Muscle of back (tissue), 3 donors: ENCODE measurements at regions not wholly inside any gene's neighbourhood (a gene's known extent, or its start where the extent isn't known, plus 50 kb on each side); places are given as distances from the start of the nearest gene placed in this dataset.
A peak's percentile ranks its signal among the peaks of the same experiment; 100 is the strongest.
"Not testable (repeated sequence)": the region's sequence is repeated elsewhere in the genome, so short reads cannot be mapped to it uniquely, and the experiment has no call there.

Source experiments
- DNase-seq, 3 donors: peaks; one replicate each; pipeline versions ENCODE4 v3.0.0 to v3.0.0-alpha.2; 2013

GRCh38 chr12:71299541-71300376, 139.8 kb upstream of the LGR5 start:
- DNase-seq, result no peak

DNA sequence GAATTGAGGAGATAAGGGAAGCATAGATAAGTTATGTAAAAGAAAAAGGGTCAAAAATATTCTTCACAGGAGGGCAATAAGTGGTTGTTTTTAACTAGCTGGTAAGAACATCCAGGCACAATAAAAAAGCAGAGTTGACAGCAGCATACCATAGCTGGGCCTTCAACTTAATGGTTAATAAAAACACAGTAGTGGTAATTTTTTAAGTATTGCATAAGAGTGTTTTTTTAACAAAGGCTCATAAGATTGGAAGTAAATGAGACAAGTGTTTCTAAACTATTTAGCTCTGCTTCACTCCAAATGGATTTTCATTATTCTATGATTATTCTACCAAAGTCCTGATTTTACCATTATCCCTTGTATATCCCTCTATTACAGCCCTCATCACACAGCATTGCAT, 140.1 kb upstream of the TSPAN8 start:
- no peak for DNase-seq

DNA sequence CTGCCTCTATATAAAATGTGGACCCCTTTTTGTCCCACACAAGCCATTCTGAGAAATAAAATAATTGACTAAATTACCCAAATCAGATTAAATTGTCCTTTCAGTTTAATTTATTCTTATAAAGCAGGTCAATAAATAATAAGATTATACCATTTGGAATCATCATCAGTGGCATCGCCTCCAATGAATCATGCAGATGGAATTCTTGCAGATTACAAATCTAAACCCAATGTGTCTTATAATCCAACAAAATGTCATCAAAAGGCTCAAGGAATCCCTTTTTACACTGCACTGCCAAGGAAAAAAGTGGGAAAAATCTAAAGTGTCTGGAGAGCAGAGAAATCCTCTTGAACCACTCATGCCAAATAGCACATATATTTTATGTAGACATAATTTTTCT, 138.2 kb upstream of the TSPAN8 start:
- peak in 2 of 3 donors; percentile 21 to 76 for DNase-seq

- no peak for DNase-seq
These were observed 133.9 kb upstream of the TSPAN8 start for GRCh38 chr12:71291746-71292145.

DNA sequence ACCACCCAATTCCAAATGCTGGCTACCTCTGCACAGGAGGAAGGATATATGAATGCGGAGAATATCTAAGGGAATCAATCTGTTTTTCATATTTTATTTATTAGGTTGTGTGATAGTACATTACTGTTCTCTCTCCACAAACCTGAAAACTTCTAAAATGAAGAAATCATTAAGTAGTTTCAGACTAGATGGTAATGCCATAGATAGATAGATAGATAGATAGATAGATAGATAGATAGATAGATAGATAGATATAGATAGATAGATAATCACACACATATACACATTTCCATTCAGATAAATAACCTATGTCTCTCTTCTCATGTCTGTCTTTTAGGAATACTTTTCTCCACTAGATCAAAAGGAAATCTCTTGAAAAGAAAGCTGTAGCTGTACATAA, 126.1 kb upstream of the TSPAN8 start:
- DNase-seq, result no peak

- no peak for DNase-seq
These were observed 125.1 kb upstream of the TSPAN8 start for GRCh38 chr12:71282925-71283324.

- DNase-seq, result no peak
These were observed 124.2 kb upstream of the TSPAN8 start for GRCh38 chr12:71282020-71282419.

DNA sequence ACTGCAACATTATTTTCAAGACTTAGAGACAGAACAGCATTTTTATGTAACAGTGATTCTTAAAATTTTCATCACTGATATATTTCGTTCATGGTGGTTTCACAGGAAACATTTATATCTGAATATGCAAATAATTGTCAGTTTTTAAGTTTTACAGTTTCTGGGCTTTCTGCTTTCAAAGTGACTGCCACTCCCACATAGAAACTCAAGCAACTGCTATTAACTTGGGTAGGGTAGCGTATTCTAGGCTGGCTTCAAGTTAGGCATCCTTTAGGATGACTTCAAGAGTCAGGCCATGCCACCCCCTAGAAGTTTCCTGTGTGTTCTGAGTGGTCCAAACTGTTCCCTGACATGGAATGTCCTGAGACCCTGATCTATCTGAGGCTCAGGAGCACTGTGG, 123.6 kb upstream of the TSPAN8 start:
- DNase-seq, result no peak

- DNase-seq, result no peak
These were observed 120.1 kb upstream of the TSPAN8 start for GRCh38 chr12:71277866-71278265.

- peak; percentile 57 to 81 (median 73) for DNase-seq
These were observed 118.7 kb upstream of the TSPAN8 start for GRCh38 chr12:71276541-71276940.

GRCh38 chr12:71270794-71271193, 113.0 kb upstream of the TSPAN8 start:
- DNase-seq, result not testable (repeated sequence)

GRCh38 chr12:71270057-71270456, 112.3 kb upstream of the TSPAN8 start:
- no peak for DNase-seq

- DNase-seq, result no peak
These were observed 111.4 kb upstream of the TSPAN8 start for GRCh38 chr12:71269281-71269598.

GRCh38 chr12:71268598-71269280, 110.9 kb upstream of the TSPAN8 start:
- no peak for DNase-seq

- peak; percentile 49 to 84 (median 53) for DNase-seq
These were observed 108.8 kb upstream of the TSPAN8 start for GRCh38 chr12:71266606-71267005.

DNA sequence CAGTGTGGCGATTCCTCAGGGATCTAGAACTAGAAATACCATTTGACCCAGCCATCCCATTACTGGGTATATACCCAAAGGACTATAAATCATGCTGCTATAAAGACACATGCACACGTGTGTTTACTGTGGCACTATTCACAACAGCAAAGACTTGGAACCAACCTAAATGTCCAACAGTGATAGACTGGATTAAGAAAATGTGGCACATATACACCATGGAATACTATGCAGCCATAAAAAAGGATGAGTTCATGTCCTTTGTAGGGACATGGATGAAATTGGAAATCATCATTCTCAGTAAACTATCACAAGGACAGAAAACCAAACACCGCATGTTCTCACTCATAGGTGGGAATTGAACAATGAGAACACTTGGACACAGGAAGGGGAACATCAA, 107.9 kb upstream of the TSPAN8 start:
- DNase-seq, result not testable (repeated sequence)

DNA sequence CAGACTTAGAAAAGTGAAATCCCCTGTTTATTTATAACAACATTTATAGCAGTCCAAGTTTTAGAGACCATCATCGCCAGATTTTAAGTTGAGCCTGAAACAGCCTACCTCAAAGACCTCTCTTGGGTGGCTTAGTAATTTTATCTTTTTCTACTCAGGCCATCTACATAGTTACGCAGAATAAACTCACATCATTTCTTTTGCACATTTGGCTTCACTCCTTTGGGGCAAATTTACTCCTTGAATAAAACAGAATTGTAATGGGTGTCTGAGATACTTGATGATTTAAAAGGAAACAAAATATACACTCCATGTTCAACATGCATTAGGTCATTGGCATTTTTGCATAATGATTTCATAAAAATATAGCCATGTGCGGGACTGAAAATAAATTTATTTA, 104.7 kb upstream of the TSPAN8 start:
- peak in 2 of 3 donors; percentile 35 to 70 for DNase-seq

DNA sequence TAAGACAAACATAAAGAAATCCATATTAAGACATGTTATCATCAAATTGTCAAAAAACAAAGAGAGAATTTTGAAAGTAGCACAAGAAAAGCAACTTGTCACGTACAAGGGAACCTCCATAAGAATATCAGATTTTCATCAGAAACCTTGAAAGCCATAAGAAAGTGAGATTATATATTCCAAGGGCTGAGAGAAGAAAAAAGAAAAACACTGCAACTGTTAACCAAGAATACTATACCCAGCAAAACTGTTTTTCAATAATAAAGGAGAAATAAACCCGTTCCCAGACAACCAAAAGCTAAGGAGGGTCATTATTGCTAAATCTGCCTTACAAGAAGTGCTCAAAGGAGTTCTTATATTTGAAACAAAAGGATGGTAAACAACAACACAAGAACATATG, 94.7 kb upstream of the TSPAN8 start:
- DNase-seq, result no peak

GRCh38 chr12:71250166-71250565, 92.4 kb upstream of the TSPAN8 start:
- no peak for DNase-seq

- DNase-seq, result peak in 1 of 3 donors; percentile 22
These were observed 85.6 kb upstream of the TSPAN8 start for GRCh38 chr12:71243370-71243769.

DNA sequence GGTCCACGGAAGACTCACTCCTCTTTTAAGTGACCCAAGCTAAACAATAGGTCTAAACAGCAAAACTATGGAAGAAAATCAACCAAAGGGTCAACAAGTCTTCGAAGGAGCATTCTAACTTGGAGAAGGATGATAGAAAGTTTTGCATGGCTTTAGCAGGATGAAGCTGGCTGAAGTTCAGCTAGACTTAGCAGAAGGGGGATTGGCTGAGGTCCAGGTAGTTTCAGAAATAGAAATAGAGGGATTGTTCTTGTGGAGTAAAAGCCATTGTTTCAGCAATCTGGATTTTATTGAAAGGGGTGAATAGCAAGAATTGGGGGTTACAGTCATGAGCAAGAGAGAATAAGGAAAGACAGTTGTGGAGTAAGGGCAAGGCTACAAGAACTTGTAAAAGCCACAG, 84.7 kb upstream of the TSPAN8 start:
- peak in 2 of 3 donors; percentile 70 to 80 for DNase-seq

GRCh38 chr12:71240946-71241345, 83.1 kb upstream of the TSPAN8 start:
- no peak for DNase-seq

GRCh38 chr12:71239731-71240130, 81.9 kb upstream of the TSPAN8 start:
- no peak for DNase-seq

DNA sequence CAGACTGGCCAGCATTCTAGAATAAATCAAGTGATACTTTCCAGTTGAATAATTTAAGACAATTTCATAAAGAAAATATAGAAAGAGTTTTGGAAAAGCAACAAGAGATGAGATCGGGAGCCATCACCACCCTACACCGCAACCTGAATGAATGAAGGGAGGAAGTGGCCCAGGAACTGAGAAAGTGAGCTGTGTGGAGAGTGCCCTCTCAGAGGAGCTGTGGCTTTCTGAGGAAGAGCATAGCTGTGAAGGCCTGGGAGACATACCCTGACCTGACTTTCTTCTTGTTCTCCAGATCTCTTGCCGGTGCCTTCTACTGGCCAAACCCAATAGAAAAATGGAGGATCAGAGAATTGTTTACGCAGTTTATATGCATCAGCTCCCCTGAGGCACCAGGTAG, 79.3 kb upstream of the TSPAN8 start:
- no peak for DNase-seq
